A549 (cell line): ENCODE measurements at regions not wholly inside any gene's neighbourhood (a gene's known extent, or its start where the extent isn't known, plus 50 kb on each side); places are given as distances from the start of the nearest gene placed in this dataset.

Experiments
- ATAC-seq, 2 experiments: fragments of 200-7000 bp in 1 of 2; fragments of >200 bp in 1 of 2; cut with Nextera tagmentation in 1 of 2; cut with Tn5 transposase in 1 of 2; 3 replicates each; pipeline versions ENCODE4 v1.8.0 to v1.9.1; 2018 to 2020; ENCODE audit warnings: mild to moderate bottlenecking in 1 of 2, moderate library complexity in 1 of 2
- CTCF ChIA-PET: fragments of 300-600 bp; sonication (Branson Sonifier 250); formaldehyde crosslinking; extraction: SDS; loops from one replicate; lab custom pipeline; 2021; ENCODE audit warnings: antibody characterized with exemption, inconsistent platforms; lab: Yijun Ruan, JAX
- POLR2A ChIA-PET: fragments of 350-600 bp; formaldehyde crosslinking; extraction: SDS; loops from one replicate; lab custom pipeline; 2021; ENCODE audit warnings: antibody characterized with exemption, inconsistent platforms; lab: Yijun Ruan, JAX
- DNase-seq, 2 experiments: peaks; one replicate each; pipeline versions ENCODE4 v3.0.0 to v3.0.0-alpha.2; 2011 to 2016; ENCODE audit warnings: low read depth in 1 of 2, low spot score in 1 of 2
- FAIRE-seq: peaks from 2 replicates; lab custom pipeline; 2011; peaks lifted over from hg19 to GRCh38; lab: Jason Lieb, UNC
- H3K27ac ChIP-seq, 2 experiments: fragments of >200 bp; sonication (Bioruptor Twin); formaldehyde crosslinking; 3 replicates each; pipeline ENCODE4 v1.5.1; 2016 to 2017
- H3K4me1 ChIP-seq: fragments of >200 bp; sonication (Bioruptor Twin); formaldehyde crosslinking; 3 replicates; pipeline ENCODE4 v1.6.1; 2016
- H3K4me2 ChIP-seq: fragments of >200 bp; sonication (Bioruptor Twin); formaldehyde crosslinking; 3 replicates; pipeline ENCODE4 v1.6.1; 2016
- H3K4me3 ChIP-seq: fragments of >200 bp; sonication (Bioruptor Twin); formaldehyde crosslinking; 3 replicates; pipeline ENCODE4 v1.5.1; 2016
- H3K9me3 ChIP-seq: fragments of >200 bp; sonication (Bioruptor Twin); formaldehyde crosslinking; 3 replicates; pipeline ENCODE4 v1.6.1; 2016
- ATOH8 ChIP-seq: fragments of 250-450 bp; sonication (Bioruptor Pico); IDR thresholded peaks from 2 replicates; pipeline ENCODE4 v1.5.0; 2020; ENCODE audit warnings: low read depth, mild to moderate bottlenecking, moderate library complexity
- BCL3 ChIP-seq: fragments of >200 bp; sonication (Bioruptor Twin); formaldehyde crosslinking; IDR thresholded peaks from 3 replicates; pipeline ENCODE4 v1.6.1; 2016
- CBX2 ChIP-seq: fragments of 200-600 bp; sonication (generic); IDR thresholded peaks from 2 replicates; pipeline ENCODE4 v1.6.1; 2016; ENCODE audit warnings: low read depth, mild to moderate bottlenecking, borderline replicate concordance
- CTCF ChIP-seq: fragments of >200 bp; sonication (Bioruptor Twin); formaldehyde crosslinking; IDR thresholded peaks from 3 replicates; pipeline ENCODE4 v1.5.1; 2016
- E2F6 ChIP-seq: IDR thresholded peaks from 2 replicates; pipeline ENCODE4 v1.6.1; 2012; ENCODE audit warnings: low read depth, borderline replicate concordance
- EHMT2 ChIP-seq: fragments of 200-600 bp; sonication (generic); IDR thresholded peaks from 2 replicates; pipeline ENCODE4 v1.6.1; 2016; ENCODE audit warnings: antibody characterized with exemption, low read depth, mild to moderate bottlenecking, moderate library complexity
- FOSL2 ChIP-seq, 2 experiments: fragments of 450-650 bp in 1 of 2; fragments of >200 bp in 1 of 2; sonication (Bioruptor Twin) in 1 of 2; formaldehyde crosslinking; IDR thresholded peaks; 2 replicates each; pipeline versions ENCODE4 v1.5.0 to v1.6.1; 2016 to 2020; ENCODE audit warnings: mild to moderate bottlenecking in 1 of 2, moderate library complexity in 1 of 2
- GATA3 ChIP-seq: IDR thresholded peaks from 2 replicates; pipeline ENCODE4 v1.6.1; 2012; ENCODE audit warnings: borderline replicate concordance
- HES2 ChIP-seq: fragments of >200 bp; sonication (Bioruptor Twin); formaldehyde crosslinking; IDR thresholded peaks from 2 replicates; pipeline ENCODE4 v1.6.1; 2016
- HEYL ChIP-seq: fragments of 250-450 bp; sonication (Bioruptor Pico); IDR thresholded peaks from 2 replicates; pipeline ENCODE4 v1.8.0; 2021; ENCODE audit warnings: mild to moderate bottlenecking, moderate library complexity
- HOXB13 ChIP-seq: fragments of 250-450 bp; sonication (Bioruptor Pico); IDR thresholded peaks from 2 replicates; pipeline ENCODE4 v1.5.0; 2020; ENCODE audit warnings: low read depth, mild to moderate bottlenecking, moderate library complexity
- JUN ChIP-seq, 2 experiments: fragments of >200 bp; sonication (Bioruptor Twin); formaldehyde crosslinking; IDR thresholded peaks; 2 replicates in 1 of 2; 3 replicates in 1 of 2; pipeline ENCODE4 v1.6.1; 2016 to 2017
- MAZ ChIP-seq: fragments of 150-350 bp; IDR thresholded peaks from 2 replicates; pipeline ENCODE4 v1.6.1; 2014; ENCODE audit warnings: antibody characterized with exemption, low read depth, low read length, borderline replicate concordance
- MYC ChIP-seq: IDR thresholded peaks from 2 replicates; pipeline ENCODE4 v1.6.1; 2012; ENCODE audit warnings: mild to moderate bottlenecking, inconsistent platforms, low read length, improper control_type of control experiment, borderline replicate concordance
- NFE2L2 ChIP-seq: fragments of 150-350 bp; conservative IDR thresholded peaks from 2 replicates; pipeline ENCODE4 v1.6.1; 2014; ENCODE audit warnings: low read length
- NR3C1 ChIP-seq: fragments of >200 bp; sonication (Bioruptor Twin); formaldehyde crosslinking; IDR thresholded peaks from 3 replicates; pipeline ENCODE4 v1.6.1; 2017
- POLR2A ChIP-seq: IDR thresholded peaks from 2 replicates; pipeline ENCODE4 v1.6.1; 2012; ENCODE audit warnings: mild to moderate bottlenecking, low read length
- RARB ChIP-seq: fragments of 250-450 bp; sonication (Bioruptor Pico); IDR thresholded peaks from 2 replicates; pipeline ENCODE4 v1.8.0; 2021; ENCODE audit warnings: mild to moderate bottlenecking, moderate library complexity
- REST ChIP-seq: fragments of 200-600 bp; sonication (generic); IDR thresholded peaks from 2 replicates; pipeline ENCODE4 v1.6.1; 2016; ENCODE audit warnings: antibody characterized with exemption, mild to moderate bottlenecking, moderate library complexity
- RFX5 ChIP-seq: fragments of 450-650 bp; IDR thresholded peaks from 2 replicates; pipeline ENCODE4 v1.7.1; 2014; ENCODE audit warnings: antibody characterized with exemption, mild to moderate bottlenecking, moderate library complexity
- RNF2 ChIP-seq: fragments of 200-600 bp; sonication (generic); IDR thresholded peaks from 2 replicates; pipeline ENCODE4 v1.6.1; 2016; ENCODE audit warnings: low read depth, mild to moderate bottlenecking, antibody characterized with exemption, moderate library complexity, borderline replicate concordance
- TFCP2L1 ChIP-seq: fragments of 250-450 bp; sonication (Bioruptor Pico); IDR thresholded peaks from 2 replicates; pipeline ENCODE4 v1.5.0; 2021; ENCODE audit warnings: mild to moderate bottlenecking
- USF2 ChIP-seq: fragments of 450-650 bp; IDR thresholded peaks from 2 replicates; pipeline ENCODE4 v1.6.1; 2014; ENCODE audit warnings: antibody characterized with exemption
- ZC3H11A ChIP-seq: fragments of 450-650 bp; IDR thresholded peaks from 2 replicates; pipeline ENCODE4 v1.6.1; 2014; ENCODE audit warnings: antibody characterized with exemption, mild to moderate bottlenecking
- ZSCAN20 ChIP-seq: fragments of 250-450 bp; sonication (Bioruptor Pico); IDR thresholded peaks from 2 replicates; pipeline ENCODE4 v1.8.0; 2022; ENCODE audit warnings: mild to moderate bottlenecking, moderate library complexity
- WGBS: methylation state at CpG from one replicate; pipeline ENCODE4 v1.1.6; 2017; ENCODE audit errors: missing lambda C conversion rate; 5-methylcytosine and 5-hydroxymethylcytosine counted together

GRCh38 chr6:106765496-106765895, 136.1 kb downstream of the QRSL1 start:
- TF ChIP-seq MYC (no peak), MAZ (no peak), HEYL (no peak), POLR2A (0 out of 2 replicates have a peak, but pooled peaks have one; percentile 5), EHMT2 (no peak)
- Histone ChIP-seq H3K27ac (peak overlapping the region in 1 of 2 experiments; percentile 39; a peak in 1 of 6 replicates), H3K4me1 (peaks cover 13% of the 10 kb centered on the region; the same call in 1 of the 3 replicates), H3K4me2 (no peak overlapping the region), H3K9me3 (peaks cover 21% of the 10 kb centered on the region), H3K4me3 (no peak overlapping the region)
- ChIA-PET POLR2A (no interaction called here), CTCF (no interaction called here)
- 95% methylated on average over 2 of the region's 2 CpGs for WGBS
- ATAC-seq (no peak), FAIRE-seq (no peak), DNase-seq (no peak)

- Histone ChIP-seq H3K27ac (peak overlapping the region; percentile 39 to 51; a peak in 4 of 6 replicates), H3K4me3 (no peak overlapping the region), H3K4me2 (peak overlapping the region; percentile 32), H3K4me1 (peaks cover 13% of the 10 kb centered on the region; the same call in 1 of the 3 replicates), H3K9me3 (peaks cover 11% of the 10 kb centered on the region; the same call in 1 of the 3 replicates)
- ChIA-PET CTCF (interaction anchor here (0.6 kb wide), 1 partner anchor 65 kb away, joined by 4 read pairs; no protein-coding TSS in a partner anchor), POLR2A (no interaction called here)
- DNase-seq (no peak), FAIRE-seq (no peak), ATAC-seq (0 out of 6 replicates have a peak, but pooled peaks of 1 of the 2 experiments have one; percentile 31)
- 43% methylated on average over 2 of the region's 2 CpGs for WGBS
- TF ChIP-seq GATA3 (no peak), REST (no peak), BCL3 (no peak), ZSCAN20 (no peak), ATOH8 (CRISPR knock-in tag) (no peak), RFX5 (no peak), CTCF (no peak), FOSL2 (IDR thresholded peaks at IDR 0.05) (no peak), FOSL2 (CRISPR knock-in tag; IDR thresholded peaks at IDR 0.05) (no peak), TFCP2L1 (CRISPR knock-in tag) (no peak), JUN (IDR thresholded peaks at IDR 0.05) (no peak), NR3C1 (no peak), ZC3H11A (no peak), HES2 (no peak), USF2 (no peak), NFE2L2 (no peak), E2F6 (no peak), RNF2 (no peak), HOXB13 (CRISPR knock-in tag) (no peak), RARB (CRISPR knock-in tag) (no peak), CBX2 (no peak)
Observed at GRCh38 chr6:106764353-106764980, 135.1 kb downstream of the QRSL1 start.
